BE2C (cell line): ENCODE measurements at regions not wholly inside any gene's neighbourhood (a gene's known extent, or its start where the extent isn't known, plus 50 kb on each side); places are given as distances from the start of the nearest gene placed in this dataset.
A peak's percentile ranks its signal among the peaks of the same experiment; 100 is the strongest.

Experiments
- DNase-seq: peaks from one replicate; pipeline ENCODE4 v3.0.0-alpha.2; 2020
- H3K27me3 ChIP-seq: fragments of 250-450 bp; sonication (Bioruptor Pico); 2 replicates; pipeline ENCODE4 v1.5.1; 2020; ENCODE audit warnings: mild to moderate bottlenecking
- H3K36me3 ChIP-seq: fragments of 250-450 bp; sonication (Bioruptor Pico); 2 replicates; pipeline ENCODE4 v1.5.1; 2020; ENCODE audit warnings: mild to moderate bottlenecking
- H3K4me1 ChIP-seq: fragments of 250-450 bp; sonication (Bioruptor Pico); 2 replicates; pipeline ENCODE4 v1.5.1; 2020
- H3K4me3 ChIP-seq: 2 replicates; pipeline ENCODE4 v1.5.1; 2011; ENCODE audit warnings: low read depth, low read length
- H3K9me3 ChIP-seq: fragments of 250-450 bp; sonication (Bioruptor Pico); 2 replicates; pipeline ENCODE4 v1.5.1; 2020
- CTCF ChIP-seq: IDR thresholded peaks from 2 replicates; pipeline ENCODE4 v1.5.1; 2012; ENCODE audit warnings: mild to moderate bottlenecking, low read depth, low read length

- Histone ChIP-seq H3K4me3 (no peak overlapping the region), H3K9me3 (peaks cover 4% of the 10 kb centered on the region), H3K27me3 (peaks cover 6% of the 10 kb centered on the region), H3K36me3 (no peaks in the 10 kb centered on the region), H3K4me1 (no peaks in the 10 kb centered on the region; the same call in 1 of the 2 replicates)
- TF ChIP-seq CTCF, result no peak
- DNase-seq, result peak; percentile 4
Measured at GRCh38 chr20:63067266-63067635, 60.5 kb upstream of the BHLHE23 start.

- peaks cover 3% of the 10 kb centered on the region; the same call in 1 of the 2 replicates for H3K27me3 ChIP-seq
- no peak overlapping the region for H3K4me3 ChIP-seq
- H3K9me3 ChIP-seq, result peaks cover 4% of the 10 kb centered on the region
- TF ChIP-seq CTCF, result no peak
- H3K4me1 ChIP-seq, result no peaks in the 10 kb centered on the region; the same call in 1 of the 2 replicates
- H3K36me3 ChIP-seq, result no peaks in the 10 kb centered on the region
- peak; percentile 2 for DNase-seq
Measured at GRCh38 chr20:63066506-63067265, 59.9 kb upstream of the BHLHE23 start.

GRCh38 chr20:63065911-63066310 is 59.1 kb upstream of the BHLHE23 start:
- DNase-seq, result peak; percentile 7
- Histone ChIP-seq H3K36me3 (no peaks in the 10 kb centered on the region), H3K27me3 (no peaks in the 10 kb centered on the region; the same call in 1 of the 2 replicates), H3K9me3 (no peaks in the 10 kb centered on the region), H3K4me1 (no peaks in the 10 kb centered on the region; the same call in 1 of the 2 replicates), H3K4me3 (no peak overlapping the region)
- no peak for TF ChIP-seq CTCF

- peaks cover 8% of the 10 kb centered on the region for H3K4me1 ChIP-seq
- H3K4me3 ChIP-seq, result no peak overlapping the region
- peak; percentile 7 for DNase-seq
- H3K27me3 ChIP-seq, result no peaks in the 10 kb centered on the region; the same call in 1 of the 2 replicates
- no peaks in the 10 kb centered on the region for H3K9me3 ChIP-seq
- TF ChIP-seq CTCF, result no peak
- no peaks in the 10 kb centered on the region for H3K36me3 ChIP-seq
Measured at GRCh38 chr20:63064745-63065711, 58.3 kb upstream of the BHLHE23 start.

GRCh38 chr20:63064310-63064709 is 57.5 kb upstream of the BHLHE23 start:
- peak; percentile 20 for DNase-seq
- Histone ChIP-seq H3K4me3 (no peak overlapping the region), H3K27me3 (no peaks in the 10 kb centered on the region; the same call in 1 of the 2 replicates)

More at GRCh38 chr20:63064310-63064709, 57.5 kb upstream of the BHLHE23 start:
- peaks cover 12% of the 10 kb centered on the region for H3K4me1 ChIP-seq
- TF ChIP-seq CTCF, result no peak
- H3K9me3 ChIP-seq, result no peaks in the 10 kb centered on the region
- H3K36me3 ChIP-seq, result no peaks in the 10 kb centered on the region
